AG20443 (cell line): ENCODE measurements at regions not wholly inside any gene's neighbourhood (a gene's known extent, or its start where the extent isn't known, plus 50 kb on each side); places are given as distances from the start of the nearest gene placed in this dataset.

ENCODE experiments used
- DNase-seq: peaks from one replicate; pipeline ENCODE4 v3.0.0; 2012; ENCODE audit warnings: low spot score, mixed read lengths

- DNase-seq: no peak
These were observed 1074.0 kb downstream of the CDH11 start for GRCh38 chr16:64047878-64048277.

DNA sequence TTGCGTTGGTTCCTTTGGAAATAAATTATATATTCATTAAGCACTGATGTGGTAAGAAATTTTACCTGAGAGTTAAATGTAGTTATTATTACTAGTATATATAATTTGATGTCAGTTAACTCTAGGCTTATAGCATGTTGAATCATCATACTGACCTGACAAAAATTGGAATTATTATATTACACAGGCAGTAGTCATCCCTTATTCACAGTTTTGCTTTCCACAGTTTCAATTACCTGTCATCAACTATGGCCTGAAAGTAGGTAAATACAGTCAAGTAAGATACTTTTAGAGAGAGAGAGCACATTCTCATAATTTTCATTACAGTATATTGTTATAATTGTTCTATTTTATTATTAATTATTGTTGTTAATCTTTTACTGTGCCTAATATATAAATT, 1074.7 kb downstream of the CDH11 start:
- DNase-seq: no peak

- DNase-seq: no peak
These were observed 1086.5 kb downstream of the CDH11 start for GRCh38 chr16:64035337-64035736.

- DNase-seq: no peak
These were observed 1102.5 kb downstream of the CDH11 start for GRCh38 chr16:64019339-64019738.

- DNase-seq: no peak
These were observed 1104.1 kb downstream of the CDH11 start for GRCh38 chr16:64017796-64018195.

- peak; percentile 14 for DNase-seq
These were observed 1108.0 kb downstream of the CDH11 start for GRCh38 chr16:64013856-64014255.

GRCh38 chr16:64012166-64012565, 1109.7 kb downstream of the CDH11 start:
- DNase-seq: peak; percentile 14

- no peak for DNase-seq
These were observed 1110.2 kb downstream of the CDH11 start for GRCh38 chr16:64011650-64012049.

GRCh38 chr16:64008131-64008530, 1113.7 kb downstream of the CDH11 start:
- no peak for DNase-seq

- DNase-seq: no peak
These were observed 1117.7 kb downstream of the CDH11 start for GRCh38 chr16:64004116-64004515.

- no peak for DNase-seq
These were observed 1126.8 kb downstream of the CDH11 start for GRCh38 chr16:63995025-63995424.

- DNase-seq: no peak
These were observed 1138.5 kb downstream of the CDH11 start for GRCh38 chr16:63983401-63983800.

DNA sequence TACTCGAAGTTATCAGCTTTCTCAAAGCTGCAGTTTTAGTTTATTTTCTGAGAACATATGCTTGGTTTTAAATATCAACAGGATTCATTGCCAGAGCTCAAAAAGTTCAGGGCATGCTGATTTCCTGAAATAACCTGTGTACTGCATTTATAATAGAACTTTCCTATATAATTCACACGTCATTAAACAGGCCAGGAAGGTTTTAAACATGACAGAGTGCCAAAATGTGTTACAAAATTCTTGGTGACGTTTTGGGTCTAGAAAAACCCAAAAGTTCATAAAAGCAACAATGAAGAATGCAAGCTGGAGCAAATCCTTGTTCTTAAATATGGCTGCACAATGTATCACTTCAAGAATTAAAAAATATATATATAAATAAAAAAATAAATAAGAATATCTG, 1139.1 kb downstream of the CDH11 start:
- DNase-seq: no peak

DNA sequence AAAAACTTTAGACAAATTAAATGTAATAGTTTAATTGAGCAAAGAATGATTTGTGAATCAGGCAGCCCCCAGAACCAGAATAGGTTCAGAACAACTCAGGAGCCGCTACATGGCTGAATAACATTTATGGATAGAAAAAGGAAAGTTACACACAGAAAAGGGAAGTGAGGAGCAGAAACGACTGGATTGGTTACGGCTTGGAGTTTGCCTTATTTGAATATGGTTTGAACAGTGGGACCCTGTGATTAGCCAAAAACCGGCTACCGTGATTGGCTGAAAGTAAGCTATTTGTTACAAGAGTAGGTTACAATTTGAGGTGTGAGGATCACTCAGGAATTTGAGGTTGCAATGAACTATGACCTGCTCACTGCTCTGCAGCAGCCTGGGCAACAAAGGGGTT, 1139.8 kb downstream of the CDH11 start:
- DNase-seq: no peak

- no peak for DNase-seq
These were observed 1140.2 kb downstream of the CDH11 start for GRCh38 chr16:63981639-63982038.

GRCh38 chr16:63980763-63981162, 1141.1 kb downstream of the CDH11 start:
- no peak for DNase-seq

DNA sequence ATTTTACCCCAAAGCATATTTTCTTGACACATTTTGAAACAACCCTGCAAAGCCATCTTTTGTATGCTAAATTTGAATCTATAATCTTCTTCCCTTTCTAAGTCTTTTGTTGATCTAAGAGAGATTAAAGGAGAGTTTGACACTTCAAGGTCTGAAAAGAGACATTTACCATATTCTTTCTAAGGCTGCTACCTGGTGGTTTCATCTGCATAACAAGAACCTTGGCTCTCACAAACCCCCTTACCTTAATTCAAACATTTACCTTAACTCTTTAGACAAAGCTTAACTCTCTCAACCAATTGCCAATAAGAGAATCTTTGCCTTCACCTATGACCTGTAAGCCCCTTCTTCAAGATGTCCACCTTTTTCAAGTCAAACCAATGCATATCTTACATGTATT, 1143.6 kb downstream of the CDH11 start:
- DNase-seq: no peak

DNA sequence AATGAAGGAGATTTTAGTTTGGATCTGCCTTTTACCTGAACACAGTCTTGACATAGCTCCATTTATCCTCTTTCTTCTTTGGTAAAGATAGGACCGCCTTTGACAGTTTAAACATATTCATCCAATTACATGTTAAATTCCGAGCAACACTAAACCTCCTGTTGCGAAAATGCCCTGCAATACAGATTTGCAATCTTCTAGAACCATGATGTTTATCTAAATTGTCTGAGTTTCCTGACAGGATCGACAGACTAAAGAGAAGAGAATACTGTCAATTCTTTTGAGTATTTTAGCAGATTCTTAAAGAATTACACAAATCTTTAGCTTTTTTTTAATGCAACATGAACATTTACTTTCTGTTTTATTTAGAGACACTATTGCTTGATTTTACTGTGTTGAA, 1145.5 kb downstream of the CDH11 start:
- no peak for DNase-seq

DNA sequence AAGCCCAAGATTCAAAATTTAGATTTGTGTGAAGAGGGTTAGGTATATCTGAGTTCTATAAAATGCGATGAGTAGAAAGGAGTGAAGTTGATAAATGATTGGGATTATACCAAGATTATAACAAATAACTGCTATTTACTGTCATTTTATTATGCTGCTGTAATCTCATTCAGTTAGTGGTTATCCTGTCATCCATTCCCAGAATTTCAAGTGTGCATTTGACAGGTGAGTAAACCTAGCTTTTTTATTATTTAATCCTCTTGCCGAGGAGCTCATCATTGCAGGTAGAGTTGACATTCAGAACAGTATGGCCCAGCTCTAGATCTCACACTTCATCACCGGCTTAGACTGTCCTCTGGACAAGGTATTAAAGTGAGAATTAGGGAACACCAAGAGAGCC, 1146.2 kb downstream of the CDH11 start:
- no peak for DNase-seq

DNA sequence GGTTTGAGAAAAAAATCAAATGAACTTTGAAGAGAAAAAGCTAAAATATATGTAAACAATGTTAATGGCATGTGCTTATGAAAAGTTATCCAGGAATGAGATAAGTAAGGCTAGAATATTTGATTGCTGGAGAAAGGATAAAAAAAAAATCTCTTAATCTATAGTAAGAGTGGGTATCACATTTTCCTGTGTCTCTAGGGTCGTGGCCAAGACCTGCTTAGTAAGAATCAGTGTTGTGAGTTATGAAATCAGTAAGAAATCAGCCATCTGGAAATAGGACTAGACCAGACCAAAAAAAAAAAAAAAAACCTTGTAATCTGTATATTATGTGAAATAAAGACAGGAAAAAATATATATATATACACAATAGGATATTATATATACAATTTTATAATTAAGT, 1153.9 kb downstream of the CDH11 start:
- DNase-seq: no peak

GRCh38 chr16:63960321-63960720, 1161.5 kb downstream of the CDH11 start:
- no peak for DNase-seq

DNA sequence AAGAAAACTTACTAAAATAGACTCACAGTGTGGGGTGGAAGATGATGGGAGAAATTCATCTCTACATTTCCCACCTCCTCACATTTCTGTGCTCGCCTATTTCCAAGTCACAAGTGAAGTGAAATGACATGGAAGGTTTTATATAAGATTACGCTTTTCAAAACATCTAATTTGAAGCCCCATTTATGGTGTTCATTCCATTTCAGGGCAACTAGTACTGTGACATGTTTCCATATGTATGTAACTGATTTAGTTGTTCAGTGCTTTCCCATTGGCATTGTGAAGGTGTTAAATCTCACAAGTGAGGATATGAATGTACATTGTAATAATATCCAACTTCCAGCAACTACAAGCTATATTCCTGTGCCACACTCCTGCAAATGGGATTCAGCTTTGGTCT, 1174.8 kb downstream of the CDH11 start:
- DNase-seq: no peak

- DNase-seq: peak; percentile 32
These were observed 1176.1 kb downstream of the CDH11 start for GRCh38 chr16:63945806-63946205.

- DNase-seq: no peak
These were observed 1178.3 kb downstream of the CDH11 start for GRCh38 chr16:63943566-63943965.

DNA sequence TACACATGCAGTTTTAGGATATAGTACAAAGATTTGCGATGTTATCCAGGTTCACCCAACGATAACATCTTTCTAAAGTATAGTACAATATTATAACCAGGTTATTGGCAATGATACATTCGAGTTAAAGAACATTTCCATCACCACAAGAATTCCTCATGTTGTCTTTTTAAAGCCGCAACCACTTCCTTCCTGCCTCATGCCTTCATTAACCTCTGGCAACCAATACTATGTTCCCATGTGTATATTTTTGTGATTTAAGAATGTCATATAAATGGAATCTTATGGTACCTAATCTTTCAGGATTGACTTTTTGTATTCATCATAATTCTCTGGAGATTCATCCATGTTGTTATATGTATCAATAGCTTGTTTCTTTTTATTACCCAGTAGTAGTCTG, 1183.2 kb downstream of the CDH11 start:
- DNase-seq: no peak
